ENCODE measurements at regions not wholly inside any gene's neighbourhood (a gene's known extent, or its start where the extent isn't known, plus 50 kb on each side); places are given as distances from the start of the nearest gene placed in this dataset.

- ATAC-seq (no peak), DNase-seq (no peak)
- H3K36me3 ChIP-seq (ENCODE audit: insufficient read depth in 1 of 2, low read depth in 1 of 2) = no peaks in the 10 kb centered on the region
- TF ChIP-seq CTCF (IDR thresholded peaks at IDR 0.05) = no peak
- no peaks in the 10 kb centered on the region for H3K9me3 ChIP-seq
- no peak overlapping the region for H3K4me3 ChIP-seq
- H3K27ac ChIP-seq = no peak overlapping the region
- H3K27me3 ChIP-seq (ENCODE audit: insufficient read depth in 3 of 3, low read length in 2 of 3) = no peaks in the 10 kb centered on the region
- intact Hi-C loops (cut with DNase I) = no loop called here
- 67 to 70% (median 67%) methylated on average over 21 of the region's 21 CpGs for WGBS, 3 donors
- no peaks in the 10 kb centered on the region for H3K4me1 ChIP-seq
Measured at GRCh38 chr22:49017482-49018329, 810.0 kb downstream of the BRD1 start.

- TF ChIP-seq CTCF (IDR thresholded peaks at IDR 0.05) = no peak
- H3K9me3 ChIP-seq = no peaks in the 10 kb centered on the region
- no peak overlapping the region for H3K4me3 ChIP-seq
- no peak for ATAC-seq
- H3K4me1 ChIP-seq = no peaks in the 10 kb centered on the region
- H3K27me3 ChIP-seq (ENCODE audit: insufficient read depth in 3 of 3, low read length in 2 of 3) = no peaks in the 10 kb centered on the region
- H3K36me3 ChIP-seq (ENCODE audit: insufficient read depth in 1 of 2, low read depth in 1 of 2) = no peaks in the 10 kb centered on the region
- DNase-seq = peak in 1 of 2 donors; percentile 11
- H3K27ac ChIP-seq = no peak overlapping the region
- 70 to 81% (median 70%) methylated on average over 16 of the region's 16 CpGs for WGBS, 3 donors
- intact Hi-C loops (cut with DNase I) = no loop called here
Measured at GRCh38 chr22:49016909-49017481, 810.7 kb downstream of the BRD1 start.

GRCh38 chr22:49015993-49016908 is 811.4 kb downstream of the BRD1 start:
- H3K36me3 ChIP-seq (ENCODE audit: insufficient read depth in 1 of 2, low read depth in 1 of 2) = no peaks in the 10 kb centered on the region
- no peak for TF ChIP-seq CTCF (IDR thresholded peaks at IDR 0.05)
- intact Hi-C loops (cut with DNase I) = no loop called here
- H3K9me3 ChIP-seq = no peaks in the 10 kb centered on the region
- H3K4me3 ChIP-seq = no peak overlapping the region
- H3K27ac ChIP-seq = no peak overlapping the region
- WGBS, 3 donors = 74 to 75% (median 75%) methylated on average over 26 of the region's 26 CpGs
- no peaks in the 10 kb centered on the region for H3K27me3 ChIP-seq (ENCODE audit: insufficient read depth in 3 of 3, low read length in 2 of 3)
- H3K4me1 ChIP-seq = no peaks in the 10 kb centered on the region
- DNase-seq (peak in 1 of 2 donors; percentile 40), ATAC-seq (no peak)

GRCh38 chr22:49015459-49015858 is 812.2 kb downstream of the BRD1 start:
- Histone ChIP-seq H3K36me3 (ENCODE audit: insufficient read depth in 1 of 2, low read depth in 1 of 2) (no peaks in the 10 kb centered on the region), H3K9me3 (no peaks in the 10 kb centered on the region), H3K27me3 (ENCODE audit: insufficient read depth in 3 of 3, low read length in 2 of 3) (peaks cover 0 to 1% (median 0%) of the 10 kb centered on the region in 3 donors), H3K4me3 (no peak overlapping the region), H3K27ac (no peak overlapping the region), H3K4me1 (no peaks in the 10 kb centered on the region)
- DNase-seq (no peak), ATAC-seq (no peak)
- WGBS, 3 donors = 85 to 96% (median 89%) methylated on average over 12 to 13 of the region's 13 CpGs
- no peak for TF ChIP-seq CTCF (IDR thresholded peaks at IDR 0.05)
- intact Hi-C loops (cut with DNase I) = no loop called here

Data from psoas muscle (tissue), 7 donors.